OCI-LY7 (cell line): ENCODE measurements at regions not wholly inside any gene's neighbourhood (a gene's known extent, or its start where the extent isn't known, plus 50 kb on each side); places are given as distances from the start of the nearest gene placed in this dataset.

Source experiments
- BruUV-seq: library from RNA; stranded (reverse); fragments of 400-500 nt; replicated peaks from 2 replicates; lab custom pipeline; 2021; lab: Mats Ljungman, UMichigan
- CTCF ChIA-PET: fragments of 300-600 bp; sonication (Branson Sonifier 250); formaldehyde crosslinking; loops from one replicate; lab custom pipeline; 2022; ENCODE audit warnings: antibody characterized with exemption; ENCODE audit not compliant: unreplicated experiment; lab: Charles Lee
- POLR2A ChIA-PET: fragments of 300-600 bp; sonication (Branson Sonifier 250); formaldehyde crosslinking; loops from one replicate; lab custom pipeline; 2022; ENCODE audit warnings: antibody characterized with exemption; lab: Charles Lee
- DNase-seq: peaks from one replicate; pipeline ENCODE4 v3.0.0-alpha.2; 2015; ENCODE audit warnings: low spot score
- H2AFZ ChIP-seq: fragments of 200-600 bp; sonication (generic), shearing (Covaris generic); 2 replicates; pipeline ENCODE4 v1.6.1; 2014; ENCODE audit warnings: mild to moderate bottlenecking, antibody characterized with exemption, low read length, moderate library complexity
- H3K27ac ChIP-seq: fragments of 200-600 bp; sonication (generic); 2 replicates; pipeline ENCODE4 v1.5.1; 2014; ENCODE audit warnings: mixed run types, low read depth, mild to moderate bottlenecking, moderate library complexity, low read length, inconsistent platforms; ENCODE audit not compliant: poor library complexity, severe bottlenecking
- H3K36me3 ChIP-seq: fragments of 200-600 bp; sonication (generic); 2 replicates; pipeline ENCODE4 v1.6.1; 2014; ENCODE audit warnings: mild to moderate bottlenecking, antibody characterized with exemption, low read length, moderate library complexity, mixed read lengths; ENCODE audit not compliant: insufficient read depth
- H3K4me1 ChIP-seq: fragments of 200-600 bp; sonication (generic); 2 replicates; pipeline ENCODE4 v1.5.1; 2014; ENCODE audit warnings: mild to moderate bottlenecking, low read length; ENCODE audit not compliant: insufficient read depth, poor library complexity, severe bottlenecking
- H3K4me2 ChIP-seq: fragments of 200-600 bp; sonication (generic); 2 replicates; pipeline ENCODE4 v1.6.1; 2014; ENCODE audit warnings: mild to moderate bottlenecking, low read length
- H3K4me3 ChIP-seq: fragments of 200-600 bp; sonication (generic); 2 replicates; pipeline ENCODE4 v1.5.1; 2014; ENCODE audit warnings: mild to moderate bottlenecking, low read depth, low read length; ENCODE audit not compliant: poor library complexity, severe bottlenecking
- H3K79me2 ChIP-seq: fragments of 200-600 bp; sonication (generic); 2 replicates; pipeline ENCODE4 v1.6.1; 2016; ENCODE audit warnings: low read depth, mild to moderate bottlenecking, low read length, moderate library complexity, mixed read lengths; ENCODE audit not compliant: insufficient read depth
- H3K9me2 ChIP-seq: fragments of 200-600 bp; sonication (generic); 2 replicates; pipeline ENCODE4 v1.6.1; 2016; ENCODE audit warnings: mild to moderate bottlenecking, low read length, mixed read lengths; ENCODE audit not compliant: insufficient read depth
- H3K9me3 ChIP-seq: fragments of 200-600 bp; sonication (generic); 2 replicates; pipeline ENCODE4 v1.6.1; 2014; ENCODE audit warnings: mild to moderate bottlenecking, mixed run types, low read length, mixed read lengths
- H4K20me1 ChIP-seq: fragments of 200-600 bp; sonication (generic); 2 replicates; pipeline ENCODE4 v1.6.1; 2014; ENCODE audit warnings: mild to moderate bottlenecking, antibody characterized with exemption, low read length, moderate library complexity, mixed read lengths; ENCODE audit not compliant: insufficient read depth
- EZH2phosphoT487 ChIP-seq: fragments of 200-600 bp; sonication (generic); IDR thresholded peaks from 2 replicates; pipeline ENCODE4 v1.6.1; 2018; ENCODE audit warnings: low read depth, borderline replicate concordance, mild to moderate bottlenecking, mixed run types, antibody characterized with exemption, low read length, moderate library complexity, mixed read lengths
- intact Hi-C: fragments of 100-400 bp; cut with micrococcal nuclease; formaldehyde crosslinking; loops from one replicate; pipeline ENCODE4 v1.10.0; 2022; ENCODE audit not compliant: unreplicated experiment
- TF ChIP-seq, protein P1 (sequence below): fragments of 200-600 bp; sonication (generic); conservative IDR thresholded peaks from 2 replicates; pipeline ENCODE4 v1.5.1; 2014; ENCODE audit warnings: mild to moderate bottlenecking, antibody characterized with exemption, low read length, moderate library complexity, mixed read lengths

GRCh38 chr5:74027732-74028338 is 401.8 kb downstream of the ARHGEF28 start:
- DNase-seq = no peak
- no peaks in the 10 kb centered on the region for H3K36me3 ChIP-seq
- intact Hi-C loops = no loop called here
- no peaks in the 10 kb centered on the region for H3K79me2 ChIP-seq
- TF ChIP-seq EZH2phosphoT487 = no peak
- TF ChIP-seq, protein P1, sequence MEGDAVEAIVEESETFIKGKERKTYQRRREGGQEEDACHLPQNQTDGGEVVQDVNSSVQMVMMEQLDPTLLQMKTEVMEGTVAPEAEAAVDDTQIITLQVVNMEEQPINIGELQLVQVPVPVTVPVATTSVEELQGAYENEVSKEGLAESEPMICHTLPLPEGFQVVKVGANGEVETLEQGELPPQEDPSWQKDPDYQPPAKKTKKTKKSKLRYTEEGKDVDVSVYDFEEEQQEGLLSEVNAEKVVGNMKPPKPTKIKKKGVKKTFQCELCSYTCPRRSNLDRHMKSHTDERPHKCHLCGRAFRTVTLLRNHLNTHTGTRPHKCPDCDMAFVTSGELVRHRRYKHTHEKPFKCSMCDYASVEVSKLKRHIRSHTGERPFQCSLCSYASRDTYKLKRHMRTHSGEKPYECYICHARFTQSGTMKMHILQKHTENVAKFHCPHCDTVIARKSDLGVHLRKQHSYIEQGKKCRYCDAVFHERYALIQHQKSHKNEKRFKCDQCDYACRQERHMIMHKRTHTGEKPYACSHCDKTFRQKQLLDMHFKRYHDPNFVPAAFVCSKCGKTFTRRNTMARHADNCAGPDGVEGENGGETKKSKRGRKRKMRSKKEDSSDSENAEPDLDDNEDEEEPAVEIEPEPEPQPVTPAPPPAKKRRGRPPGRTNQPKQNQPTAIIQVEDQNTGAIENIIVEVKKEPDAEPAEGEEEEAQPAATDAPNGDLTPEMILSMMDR = no peak
- no peaks in the 10 kb centered on the region for H3K9me2 ChIP-seq
- H2AFZ ChIP-seq = no peak overlapping the region
- H4K20me1 ChIP-seq = no peaks in the 10 kb centered on the region
- H3K4me2 ChIP-seq = no peak overlapping the region
- ChIA-PET CTCF (no interaction called here), POLR2A (interaction anchor here (0.7 kb wide), 1 partner anchor 10 kb away, joined by 3 read pairs; no protein-coding TSS in a partner anchor)
- H3K4me1 ChIP-seq = no peaks in the 10 kb centered on the region
- H3K27ac ChIP-seq = no peak overlapping the region
- no TSS peak for BruUV-seq
- no peaks in the 10 kb centered on the region for H3K9me3 ChIP-seq
- H3K4me3 ChIP-seq = no peak overlapping the region

DNA sequence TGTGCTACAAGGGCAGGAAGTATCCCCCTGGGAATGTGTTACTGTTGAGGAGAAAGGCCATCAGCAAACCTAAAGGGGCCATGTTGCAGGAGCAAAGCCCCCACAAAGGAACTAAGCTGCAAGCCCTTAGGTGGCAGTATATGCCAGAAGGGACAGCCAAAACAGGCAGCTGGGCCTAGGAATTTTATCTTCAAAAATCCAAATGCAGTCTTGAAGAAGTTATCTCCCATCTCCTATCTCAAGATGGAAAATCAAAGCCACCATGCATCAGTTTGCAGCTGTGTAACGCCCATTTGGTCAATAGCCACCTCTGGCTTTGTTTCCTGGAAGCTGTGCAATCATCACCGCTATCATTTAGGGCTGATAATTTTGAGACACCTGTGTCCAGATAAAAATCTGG is 400.3 kb downstream of the ARHGEF28 start:
- H3K4me3 ChIP-seq = no peak overlapping the region
- ChIA-PET POLR2A (interaction anchor here (0.6 kb wide), 1 partner anchor 67 kb away, joined by 5 read pairs; no protein-coding TSS in a partner anchor), CTCF (no interaction called here)
- intact Hi-C loops = no loop called here
- H2AFZ ChIP-seq = no peak overlapping the region
- H4K20me1 ChIP-seq = no peaks in the 10 kb centered on the region
- BruUV-seq = no TSS peak
- no peaks in the 10 kb centered on the region for H3K4me1 ChIP-seq
- no peaks in the 10 kb centered on the region for H3K79me2 ChIP-seq
- no peaks in the 10 kb centered on the region for H3K9me3 ChIP-seq
- H3K27ac ChIP-seq = no peak overlapping the region
- no peak for DNase-seq
- no peaks in the 10 kb centered on the region for H3K9me2 ChIP-seq
- H3K4me2 ChIP-seq = no peak overlapping the region
- no peaks in the 10 kb centered on the region for H3K36me3 ChIP-seq
- TF ChIP-seq EZH2phosphoT487 = no peak
- TF ChIP-seq, protein P1 = 0 out of 2 replicates have a peak, but pooled peaks have one; percentile 15

- intact Hi-C loops = no loop called here
- Histone ChIP-seq H3K36me3 (no peaks in the 10 kb centered on the region), H3K4me3 (no peak overlapping the region), H4K20me1 (no peaks in the 10 kb centered on the region), H2AFZ (no peak overlapping the region), H3K4me1 (no peaks in the 10 kb centered on the region), H3K27ac (no peak overlapping the region), H3K9me2 (no peaks in the 10 kb centered on the region), H3K79me2 (no peaks in the 10 kb centered on the region), H3K4me2 (no peak overlapping the region), H3K9me3 (no peaks in the 10 kb centered on the region)
- ChIA-PET POLR2A (interaction anchor here (0.7 kb wide), 1 partner anchor 10 kb away, joined by 3 read pairs; no protein-coding TSS in a partner anchor), CTCF (no interaction called here)
- TF ChIP-seq, protein P1 = no peak
- no peak for TF ChIP-seq EZH2phosphoT487
- DNase-seq = no peak
- BruUV-seq = no TSS peak
Measured at GRCh38 chr5:74021126-74021525, 395.1 kb downstream of the ARHGEF28 start.
